ENCODE measurements at regions not wholly inside any gene's neighbourhood (a gene's known extent, or its start where the extent isn't known, plus 50 kb on each side); places are given as distances from the start of the nearest gene placed in this dataset.

DNA sequence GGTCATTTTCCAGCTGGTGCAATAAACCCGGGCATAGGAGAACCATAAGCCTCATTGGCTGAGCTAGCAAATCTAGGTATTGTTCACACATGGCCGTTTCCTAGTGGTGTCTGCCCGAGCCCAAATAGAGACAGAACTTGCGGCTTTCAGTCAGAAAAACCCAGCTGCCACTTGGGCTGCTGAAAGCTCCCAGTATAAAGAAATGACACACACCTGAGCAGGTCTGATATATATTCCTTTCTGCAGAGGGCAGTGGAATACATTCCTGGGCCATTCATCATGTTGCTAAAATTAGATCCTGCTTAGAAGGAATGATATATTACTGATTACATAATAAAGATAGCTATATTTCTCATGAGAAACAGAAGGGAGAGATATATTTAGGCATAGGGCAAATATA is 83.9 kb upstream of the IRX5 start:
- Histone ChIP-seq H3K4me3 (ENCODE audit: low read length) (no peak overlapping the region), H3K4me1 (ENCODE audit: control insufficient read depth, insufficient read depth, low read length) (no peaks in the 10 kb centered on the region), H3K27me3 (ENCODE audit: control insufficient read depth, insufficient read depth, low read length) (no peaks in the 10 kb centered on the region), H3K9me3 (ENCODE audit: control insufficient read depth, low read depth, low read length) (no peaks in the 10 kb centered on the region), H3K36me3 (ENCODE audit: control insufficient read depth, insufficient read depth, low read length) (no peaks in the 10 kb centered on the region), H3K27ac (ENCODE audit: low read length) (no peak overlapping the region)
- DNase-seq: no peak
- no CpG with 5 or more reads among the region's 4 CpGs for WGBS (ENCODE audit: insufficient coverage, low lambda C conversion rate)

DNA sequence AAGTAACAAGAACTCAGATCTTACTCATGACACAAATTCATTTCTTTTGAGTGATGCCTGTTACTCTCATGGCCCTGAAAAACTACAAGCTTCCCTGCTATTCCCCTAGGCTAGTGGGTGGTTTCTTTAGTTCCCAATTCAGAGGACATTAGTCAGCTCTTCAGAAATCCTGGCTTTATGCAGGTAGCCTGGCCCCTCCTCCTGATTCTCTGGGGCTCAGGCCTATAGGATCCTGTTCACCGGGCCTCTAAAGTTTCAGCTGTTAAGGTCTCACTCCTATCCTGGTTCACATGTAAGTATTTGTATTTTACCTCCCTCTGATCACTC is 87.3 kb upstream of the IRX5 start:
- H3K27ac ChIP-seq (ENCODE audit: low read length): no peak overlapping the region
- no peaks in the 10 kb centered on the region for H3K27me3 ChIP-seq (ENCODE audit: control insufficient read depth, insufficient read depth, low read length)
- no CpG with 5 or more reads among the region's 1 CpG for WGBS (ENCODE audit: insufficient coverage, low lambda C conversion rate)
- no peaks in the 10 kb centered on the region for H3K9me3 ChIP-seq (ENCODE audit: control insufficient read depth, low read depth, low read length)
- H3K4me1 ChIP-seq (ENCODE audit: control insufficient read depth, insufficient read depth, low read length): no peaks in the 10 kb centered on the region
- H3K36me3 ChIP-seq (ENCODE audit: control insufficient read depth, insufficient read depth, low read length): no peaks in the 10 kb centered on the region
- no peak overlapping the region for H3K4me3 ChIP-seq (ENCODE audit: low read length)
- DNase-seq: no peak

DNA sequence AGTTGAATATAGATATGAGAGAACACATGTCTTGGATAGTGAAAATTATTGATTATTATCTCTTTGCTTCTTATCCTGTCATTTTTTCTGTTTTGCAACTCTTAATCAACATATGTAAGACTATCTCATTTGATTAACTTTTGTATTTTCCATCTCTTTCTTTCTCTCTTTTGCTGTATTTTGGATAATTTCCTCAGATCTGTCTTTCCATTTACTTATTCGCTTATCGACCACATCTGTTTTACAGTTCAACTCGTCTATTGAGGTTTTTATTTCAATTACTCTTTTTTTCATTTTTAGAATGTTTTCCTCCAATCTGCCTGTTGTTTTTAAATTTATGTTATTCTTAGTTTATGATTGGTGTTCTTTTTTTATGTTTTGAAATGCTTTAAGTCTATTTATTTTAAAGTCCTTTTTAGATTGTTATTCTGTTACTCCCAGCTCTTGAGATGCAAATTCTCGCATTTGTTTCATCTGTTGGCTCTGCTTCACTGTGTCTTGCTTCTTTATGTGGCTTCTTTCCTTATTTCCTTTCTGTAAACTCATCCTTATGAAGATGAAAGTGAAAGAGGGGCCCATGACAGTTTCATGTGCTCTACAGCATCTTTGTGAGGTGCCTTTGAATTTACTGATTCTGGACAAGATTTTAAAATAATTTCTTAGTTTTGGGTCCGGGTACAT is 87.8 kb upstream of the IRX5 start:
- H3K36me3 ChIP-seq (ENCODE audit: control insufficient read depth, insufficient read depth, low read length): no peaks in the 10 kb centered on the region
- no peak for DNase-seq
- no peak overlapping the region for H3K27ac ChIP-seq (ENCODE audit: low read length)
- 92% methylated on average over 3 of the region's 5 CpGs for whole genome bisulfite sequencing (ENCODE audit: insufficient coverage, low lambda C conversion rate)
- H3K4me3 ChIP-seq (ENCODE audit: low read length): no peak overlapping the region
- H3K4me1 ChIP-seq (ENCODE audit: control insufficient read depth, insufficient read depth, low read length): no peaks in the 10 kb centered on the region
- H3K27me3 ChIP-seq (ENCODE audit: control insufficient read depth, insufficient read depth, low read length): no peaks in the 10 kb centered on the region
- no peaks in the 10 kb centered on the region for H3K9me3 ChIP-seq (ENCODE audit: control insufficient read depth, low read depth, low read length)

DNA sequence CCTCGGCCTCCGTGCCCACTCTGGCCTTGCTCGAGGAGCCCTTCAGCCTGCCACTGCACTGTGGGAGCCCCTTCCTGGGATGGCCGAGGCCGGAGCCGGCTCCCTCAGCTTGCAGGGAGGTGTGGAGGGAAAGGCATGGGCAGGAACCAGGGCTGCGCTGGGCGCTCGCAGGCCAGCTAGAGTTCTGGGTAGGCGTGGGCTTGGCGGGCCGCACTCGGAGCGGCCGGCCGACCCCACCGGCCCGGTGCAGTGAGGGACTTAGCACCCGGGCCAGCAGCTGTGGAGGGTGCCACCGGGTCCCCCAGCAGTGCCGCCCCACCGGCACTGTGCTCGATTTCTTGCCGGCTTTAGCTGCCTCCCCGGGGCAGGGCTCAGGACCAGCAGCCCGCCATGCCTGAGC is 101.0 kb upstream of the IRX5 start:
- Histone ChIP-seq H3K4me3 (ENCODE audit: low read length) (no peak overlapping the region), H3K36me3 (ENCODE audit: control insufficient read depth, insufficient read depth, low read length) (no peaks in the 10 kb centered on the region), H3K27ac (ENCODE audit: low read length) (no peak overlapping the region), H3K9me3 (ENCODE audit: control insufficient read depth, low read depth, low read length) (peaks cover 10% of the 10 kb centered on the region), H3K27me3 (ENCODE audit: control insufficient read depth, insufficient read depth, low read length) (no peaks in the 10 kb centered on the region), H3K4me1 (ENCODE audit: control insufficient read depth, insufficient read depth, low read length) (no peaks in the 10 kb centered on the region)
- DNase-seq: no peak
- no CpG with 5 or more reads among the region's 26 CpGs for WGBS (ENCODE audit: insufficient coverage, low lambda C conversion rate)

DNA sequence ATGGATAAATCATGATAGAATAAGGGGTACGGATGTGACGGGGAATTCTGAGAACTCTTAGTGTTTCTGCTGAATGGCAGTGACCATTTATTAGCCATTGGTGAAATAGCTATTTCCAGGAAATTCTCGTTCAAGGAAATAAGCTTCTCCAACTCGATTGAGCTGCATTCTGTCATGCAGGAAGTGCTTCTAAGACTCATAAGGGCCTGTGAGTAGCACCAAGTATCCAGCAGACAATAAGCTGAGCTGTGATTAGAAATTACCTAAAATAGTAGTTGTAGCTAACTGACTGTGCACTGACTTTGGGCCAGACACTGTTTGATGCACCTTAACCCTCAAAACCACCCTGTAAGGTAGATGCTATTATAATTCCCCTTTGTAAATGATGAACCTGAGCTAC is 107.8 kb upstream of the IRX5 start:
- Histone ChIP-seq H3K27ac (ENCODE audit: low read length) (no peak overlapping the region), H3K27me3 (ENCODE audit: control insufficient read depth, insufficient read depth, low read length) (no peaks in the 10 kb centered on the region), H3K9me3 (ENCODE audit: control insufficient read depth, low read depth, low read length) (no peaks in the 10 kb centered on the region), H3K36me3 (ENCODE audit: control insufficient read depth, insufficient read depth, low read length) (no peaks in the 10 kb centered on the region), H3K4me3 (ENCODE audit: low read length) (no peak overlapping the region), H3K4me1 (ENCODE audit: control insufficient read depth, insufficient read depth, low read length) (no peaks in the 10 kb centered on the region)
- WGBS (ENCODE audit: insufficient coverage, low lambda C conversion rate): no CpG with 5 or more reads among the region's 4 CpGs
- DNase-seq: no peak

DNA sequence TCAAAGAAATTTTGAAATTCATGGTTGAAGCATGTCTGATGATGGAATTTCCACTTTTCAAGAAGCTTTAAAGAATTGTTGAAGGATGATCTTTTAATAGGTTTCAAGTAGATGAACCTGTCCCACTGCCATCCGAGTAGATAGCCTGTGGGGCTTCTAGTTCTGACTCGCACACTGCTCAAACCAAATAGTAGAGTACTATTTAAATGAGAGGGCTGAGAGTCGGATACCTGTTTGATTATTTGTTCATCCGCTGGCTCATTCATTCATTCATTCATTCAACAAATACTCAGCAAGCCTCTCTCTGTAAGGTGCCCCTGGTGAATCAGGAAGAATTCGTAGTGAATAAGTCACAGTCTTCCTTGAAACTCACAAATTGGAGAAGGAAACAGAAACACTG is 108.2 kb upstream of the IRX5 start:
- H3K27me3 ChIP-seq (ENCODE audit: control insufficient read depth, insufficient read depth, low read length): no peaks in the 10 kb centered on the region
- no peak overlapping the region for H3K27ac ChIP-seq (ENCODE audit: low read length)
- WGBS (ENCODE audit: insufficient coverage, low lambda C conversion rate): 83% methylated on average over 1 of the region's 5 CpGs
- no peak overlapping the region for H3K4me3 ChIP-seq (ENCODE audit: low read length)
- no peak for DNase-seq
- no peaks in the 10 kb centered on the region for H3K9me3 ChIP-seq (ENCODE audit: control insufficient read depth, low read depth, low read length)
- H3K36me3 ChIP-seq (ENCODE audit: control insufficient read depth, insufficient read depth, low read length): no peaks in the 10 kb centered on the region
- no peaks in the 10 kb centered on the region for H3K4me1 ChIP-seq (ENCODE audit: control insufficient read depth, insufficient read depth, low read length)

DNA sequence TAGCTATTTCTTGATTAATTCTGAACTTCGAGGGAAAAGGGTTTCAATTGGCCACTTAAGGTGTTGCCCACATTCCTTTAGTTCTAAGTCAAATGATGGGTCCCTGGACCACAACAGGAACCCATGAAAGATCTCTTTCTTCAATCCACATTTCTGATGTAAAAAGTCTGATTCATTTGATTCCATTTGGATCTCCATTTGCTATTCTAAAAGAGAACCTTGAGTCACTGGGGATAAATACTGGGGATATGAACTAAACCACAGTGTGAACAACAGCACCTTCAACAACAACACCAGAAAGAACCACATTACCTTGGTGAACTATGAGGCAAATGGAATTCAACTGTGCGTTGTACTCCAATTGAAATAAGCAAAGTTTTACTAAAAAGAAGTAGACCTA is 108.9 kb upstream of the IRX5 start:
- Histone ChIP-seq H3K4me3 (ENCODE audit: low read length) (no peak overlapping the region), H3K36me3 (ENCODE audit: control insufficient read depth, insufficient read depth, low read length) (no peaks in the 10 kb centered on the region), H3K9me3 (ENCODE audit: control insufficient read depth, low read depth, low read length) (no peaks in the 10 kb centered on the region), H3K27me3 (ENCODE audit: control insufficient read depth, insufficient read depth, low read length) (no peaks in the 10 kb centered on the region), H3K4me1 (ENCODE audit: control insufficient read depth, insufficient read depth, low read length) (no peaks in the 10 kb centered on the region), H3K27ac (ENCODE audit: low read length) (no peak overlapping the region)
- 80% methylated on average over 1 of the region's 2 CpGs for WGBS (ENCODE audit: insufficient coverage, low lambda C conversion rate)
- no peak for DNase-seq

DNA sequence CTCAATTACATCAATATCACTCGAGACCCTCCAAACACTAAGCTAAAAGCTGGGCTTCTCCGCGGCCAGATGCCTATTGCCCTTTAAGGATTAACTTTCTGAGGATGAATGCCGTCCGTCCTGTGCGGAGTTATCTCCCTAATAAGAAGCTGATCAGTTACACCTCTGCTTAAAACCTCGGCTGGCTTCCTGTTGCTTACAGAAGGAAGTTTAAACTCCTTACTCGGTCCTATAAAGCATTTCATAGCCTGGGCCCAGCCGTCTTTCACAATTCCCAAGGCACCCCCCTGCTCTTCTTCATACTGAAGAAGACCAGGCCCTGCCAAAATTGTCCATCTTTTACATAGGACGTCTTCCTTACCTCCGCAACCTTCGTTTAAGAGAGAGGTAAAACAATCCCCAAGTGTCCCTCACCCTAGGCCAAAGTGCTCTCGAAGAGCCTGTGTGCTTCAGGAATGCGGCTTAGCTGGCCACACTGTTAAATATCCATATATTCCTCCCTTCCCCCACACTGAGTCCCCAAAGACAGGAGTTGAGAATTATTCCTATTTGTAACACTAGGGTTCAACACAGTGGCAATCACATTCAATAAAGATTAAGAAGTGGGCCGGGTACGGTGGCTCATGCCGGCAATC is 112.6 kb upstream of the IRX5 start:
- Histone ChIP-seq H3K9me3 (ENCODE audit: control insufficient read depth, low read depth, low read length) (no peaks in the 10 kb centered on the region), H3K27ac (ENCODE audit: low read length) (no peak overlapping the region), H3K4me1 (ENCODE audit: control insufficient read depth, insufficient read depth, low read length) (no peaks in the 10 kb centered on the region), H3K4me3 (ENCODE audit: low read length) (no peak overlapping the region), H3K27me3 (ENCODE audit: control insufficient read depth, insufficient read depth, low read length) (no peaks in the 10 kb centered on the region), H3K36me3 (ENCODE audit: control insufficient read depth, insufficient read depth, low read length) (no peaks in the 10 kb centered on the region)
- no peak for DNase-seq
- WGBS (ENCODE audit: insufficient coverage, low lambda C conversion rate): 60% methylated on average over 1 of the region's 17 CpGs

DNA sequence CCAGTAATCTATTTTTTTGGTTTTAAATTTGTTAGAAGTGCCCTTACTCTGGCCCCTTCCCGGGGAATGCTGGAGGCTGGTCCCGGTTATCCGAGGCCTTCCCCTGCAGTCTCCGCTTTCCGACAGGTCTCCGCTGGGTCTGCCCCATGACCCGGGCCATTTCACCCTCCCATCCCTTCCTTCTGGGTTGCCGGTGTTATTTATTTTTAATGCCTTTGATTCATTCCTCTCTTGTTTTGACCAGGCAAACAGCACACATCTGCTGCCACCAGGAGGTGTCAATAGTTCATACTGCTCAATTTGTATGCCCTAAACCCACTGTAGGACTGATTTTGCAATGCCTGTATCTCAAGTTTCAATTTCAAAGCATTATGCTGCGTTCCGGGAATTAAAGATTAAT is 113.2 kb upstream of the IRX5 start:
- DNase-seq: no peak
- H3K4me1 ChIP-seq (ENCODE audit: control insufficient read depth, insufficient read depth, low read length): no peaks in the 10 kb centered on the region
- 79% methylated on average over 2 of the region's 10 CpGs for WGBS (ENCODE audit: insufficient coverage, low lambda C conversion rate)

DNA sequence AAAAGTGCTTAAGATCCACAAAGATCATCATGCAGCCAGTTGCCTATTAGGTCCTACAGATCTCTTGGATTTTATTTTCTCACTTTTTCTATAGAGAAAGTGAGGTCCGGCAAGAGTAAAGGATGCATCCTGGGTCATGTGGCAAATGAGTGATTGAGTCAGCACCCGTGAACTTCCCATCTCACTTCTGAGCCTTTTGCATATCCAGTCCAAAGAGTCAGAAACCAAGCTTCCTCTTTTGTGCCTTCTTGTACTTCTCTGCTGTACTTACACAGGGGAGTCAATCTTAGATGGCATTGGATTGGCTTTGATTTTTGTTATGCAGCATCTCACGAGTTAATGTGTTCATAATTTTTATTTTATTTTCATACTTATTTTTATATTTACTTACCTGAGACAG is 114.2 kb upstream of the IRX5 start:
- 80% methylated on average over 1 of the region's 3 CpGs for WGBS (ENCODE audit: insufficient coverage, low lambda C conversion rate)
- no peak overlapping the region for H3K27ac ChIP-seq (ENCODE audit: low read length)
- no peaks in the 10 kb centered on the region for H3K36me3 ChIP-seq (ENCODE audit: control insufficient read depth, insufficient read depth, low read length)
- no peaks in the 10 kb centered on the region for H3K9me3 ChIP-seq (ENCODE audit: control insufficient read depth, low read depth, low read length)
- no peaks in the 10 kb centered on the region for H3K4me1 ChIP-seq (ENCODE audit: control insufficient read depth, insufficient read depth, low read length)
- no peak overlapping the region for H3K4me3 ChIP-seq (ENCODE audit: low read length)
- DNase-seq: no peak
- no peaks in the 10 kb centered on the region for H3K27me3 ChIP-seq (ENCODE audit: control insufficient read depth, insufficient read depth, low read length)

More for the DNA sequence above, 113.2 kb upstream of the IRX5 start:
- Histone ChIP-seq H3K4me3 (ENCODE audit: low read length) (no peak overlapping the region), H3K27me3 (ENCODE audit: control insufficient read depth, insufficient read depth, low read length) (no peaks in the 10 kb centered on the region), H3K9me3 (ENCODE audit: control insufficient read depth, low read depth, low read length) (no peaks in the 10 kb centered on the region), H3K27ac (ENCODE audit: low read length) (no peak overlapping the region), H3K36me3 (ENCODE audit: control insufficient read depth, insufficient read depth, low read length) (no peaks in the 10 kb centered on the region)

DNA sequence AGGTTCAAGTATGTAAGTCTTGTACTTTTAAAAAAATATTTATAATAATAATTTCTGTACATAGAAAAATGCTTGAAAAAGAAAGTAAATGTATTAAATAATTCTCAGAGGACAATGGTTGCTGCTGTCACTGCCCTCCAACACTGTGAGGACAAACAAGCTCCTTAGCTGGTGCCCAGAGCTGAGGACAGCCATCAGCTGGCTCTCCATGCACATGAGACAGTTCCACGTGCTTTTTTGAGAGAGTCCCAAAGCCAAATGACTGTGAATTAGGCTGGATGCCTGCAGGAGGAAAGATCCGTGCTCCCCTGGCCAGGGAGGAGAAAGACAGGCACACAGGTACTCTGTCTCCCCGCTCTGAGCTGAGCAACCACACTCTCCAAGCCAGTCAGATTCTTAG is 115.5 kb upstream of the IRX5 start:
- no peaks in the 10 kb centered on the region for H3K36me3 ChIP-seq (ENCODE audit: control insufficient read depth, insufficient read depth, low read length)
- H3K27me3 ChIP-seq (ENCODE audit: control insufficient read depth, insufficient read depth, low read length): no peaks in the 10 kb centered on the region
- no peak for DNase-seq
- WGBS (ENCODE audit: insufficient coverage, low lambda C conversion rate): no CpG with 5 or more reads among the region's 3 CpGs
- H3K9me3 ChIP-seq (ENCODE audit: control insufficient read depth, low read depth, low read length): no peaks in the 10 kb centered on the region
- no peaks in the 10 kb centered on the region for H3K4me1 ChIP-seq (ENCODE audit: control insufficient read depth, insufficient read depth, low read length)
- H3K4me3 ChIP-seq (ENCODE audit: low read length): no peak overlapping the region
- no peak overlapping the region for H3K27ac ChIP-seq (ENCODE audit: low read length)

All from large intestine (tissue), 3 donors.